WTC11 (cell line): ENCODE measurements at regions not wholly inside any gene's neighbourhood (a gene's known extent, or its start where the extent isn't known, plus 50 kb on each side); places are given as distances from the start of the nearest gene placed in this dataset.

ENCODE experiments used
- ATAC-seq: fragments of 200-7000 bp; cut with Tn5 transposase; 2 replicates; pipeline ENCODE4 v1.10.0; 2021; ENCODE audit warnings: mild to moderate bottlenecking, moderate library complexity
- CTCF ChIA-PET: fragments of 300-600 bp; sonication (Branson Sonifier 250); formaldehyde crosslinking; loops from one replicate; lab custom pipeline; 2021; ENCODE audit warnings: antibody characterized with exemption; lab: Charles Lee
- POLR2A ChIA-PET: fragments of 350-600 bp; sonication (Branson Sonifier 250); formaldehyde crosslinking; loops from one replicate; lab custom pipeline; 2021; ENCODE audit warnings: antibody characterized with exemption; lab: Charles Lee
- DNase-seq: peaks from one replicate; pipeline ENCODE4 v3.0.0; 2021; ENCODE audit warnings: low spot score
- H3K27ac Mint-ChIP-seq: 2 replicates; pipeline ENCODE4 v1.8.0; 2021; ENCODE audit warnings: mixed read lengths
- H3K27me3 Mint-ChIP-seq: 2 replicates; pipeline ENCODE4 v1.8.0; 2021; ENCODE audit warnings: low read depth, mild to moderate bottlenecking, moderate library complexity, mixed read lengths
- H3K36me3 Mint-ChIP-seq: 2 replicates; pipeline ENCODE4 v1.8.0; 2021; ENCODE audit warnings: mixed read lengths
- H3K4me1 Mint-ChIP-seq: 2 replicates; pipeline ENCODE4 v1.8.0; 2022; ENCODE audit warnings: mixed read lengths
- H3K4me3 Mint-ChIP-seq: 2 replicates; pipeline ENCODE4 v1.8.0; 2021; ENCODE audit warnings: mild to moderate bottlenecking, moderate library complexity, mixed read lengths
- H3K9me3 Mint-ChIP-seq: 2 replicates; pipeline ENCODE4 v1.8.0; 2021; ENCODE audit warnings: mixed read lengths
- AR ChIP-seq: fragments of 250-450 bp; sonication (Bioruptor Pico); IDR thresholded peaks from 2 replicates; pipeline ENCODE4 v1.9.0; 2021; ENCODE audit warnings: mild to moderate bottlenecking
- CREB1 ChIP-seq: sonication (generic); formaldehyde crosslinking; IDR thresholded peaks from 2 replicates; pipeline ENCODE4 v1.8.0; 2023; ENCODE audit warnings: mild to moderate bottlenecking, missing genetic modification reagents
- E2F5 ChIP-seq: sonication (generic); formaldehyde crosslinking; IDR thresholded peaks from 2 replicates; pipeline ENCODE4 v1.8.1; 2022; ENCODE audit warnings: mild to moderate bottlenecking, moderate library complexity, missing genetic modification reagents
- EMX1 ChIP-seq: fragments of 250-450 bp; sonication (Bioruptor Pico); IDR thresholded peaks from 2 replicates; pipeline ENCODE4 v1.8.0; 2021; ENCODE audit warnings: mild to moderate bottlenecking
- GTF2I ChIP-seq: fragments of 250-450 bp; sonication (Bioruptor Pico); conservative IDR thresholded peaks from 2 replicates; pipeline ENCODE4 v1.4.0; 2021; ENCODE audit warnings: mild to moderate bottlenecking
- HMGA2 ChIP-seq: fragments of 250-450 bp; sonication (Bioruptor Pico); IDR thresholded peaks from 2 replicates; pipeline ENCODE4 v1.4.0; 2021; ENCODE audit warnings: mild to moderate bottlenecking, moderate library complexity
- JAZF1 ChIP-seq: fragments of 250-450 bp; sonication (Bioruptor Pico); IDR thresholded peaks from 2 replicates; pipeline ENCODE4 v1.9.0; 2021; ENCODE audit warnings: moderate library complexity, mild to moderate bottlenecking, inconsistent platforms
- JUN ChIP-seq: sonication (generic); formaldehyde crosslinking; IDR thresholded peaks from 2 replicates; pipeline ENCODE4 v1.8.0; 2023; ENCODE audit warnings: mild to moderate bottlenecking, missing genetic modification reagents
- KAT7 ChIP-seq: sonication (generic); formaldehyde crosslinking; IDR thresholded peaks from 2 replicates; pipeline ENCODE4 v1.8.1; 2023; ENCODE audit warnings: missing genetic modification reagents, mild to moderate bottlenecking, borderline replicate concordance
- NFE2L1 ChIP-seq: sonication (generic); formaldehyde crosslinking; IDR thresholded peaks from 2 replicates; pipeline ENCODE4 v1.8.1; 2023; ENCODE audit warnings: missing genetic modification reagents
- NR3C1 ChIP-seq: sonication (generic); formaldehyde crosslinking; conservative IDR thresholded peaks from 2 replicates; pipeline ENCODE4 v1.8.1; 2023; ENCODE audit warnings: low read depth, mild to moderate bottlenecking, missing genetic modification reagents
- PREB ChIP-seq: sonication (generic); formaldehyde crosslinking; IDR thresholded peaks from 2 replicates; pipeline ENCODE4 v1.8.1; 2022; ENCODE audit warnings: mild to moderate bottlenecking, missing genetic modification reagents, moderate library complexity, borderline replicate concordance
- SMAD4 ChIP-seq: sonication (generic); formaldehyde crosslinking; IDR thresholded peaks from 2 replicates; pipeline ENCODE4 v1.8.0; 2022; ENCODE audit warnings: mild to moderate bottlenecking, missing genetic modification reagents
- STAT6 ChIP-seq: sonication (generic); formaldehyde crosslinking; conservative IDR thresholded peaks from 2 replicates; pipeline ENCODE4 v1.8.1; 2023; ENCODE audit warnings: mild to moderate bottlenecking, low read depth, missing genetic modification reagents, moderate library complexity
- ZBTB43 ChIP-seq: sonication (generic); formaldehyde crosslinking; IDR thresholded peaks from 2 replicates; pipeline ENCODE4 v1.8.1; 2023; ENCODE audit warnings: mild to moderate bottlenecking, missing genetic modification reagents
- ZNF219 ChIP-seq: sonication (generic); formaldehyde crosslinking; IDR thresholded peaks from 2 replicates; pipeline ENCODE4 v1.8.0; 2023; ENCODE audit warnings: missing genetic modification reagents, mild to moderate bottlenecking, borderline replicate concordance
- ZNF281 ChIP-seq: sonication (generic); formaldehyde crosslinking; IDR thresholded peaks from 2 replicates; pipeline ENCODE4 v1.8.0; 2023; ENCODE audit warnings: mild to moderate bottlenecking, missing genetic modification reagents
- TF ChIP-seq, protein P1 (sequence below): sonication (generic); formaldehyde crosslinking; IDR thresholded peaks from 2 replicates; pipeline ENCODE4 v1.8.1; 2023; ENCODE audit warnings: mild to moderate bottlenecking, missing genetic modification reagents

GRCh38 chr1:219773110-219773509, 155.2 kb downstream of the SLC30A10 start:
- Mint-ChIP-seq H3K4me3 (no peak overlapping the region), H3K9me3 (peaks cover 19% of the 10 kb centered on the region), H3K27me3 (no peaks in the 10 kb centered on the region), H3K4me1 (no peaks in the 10 kb centered on the region), H3K27ac (no peak overlapping the region)
- ChIA-PET POLR2A (no interaction called here), CTCF (no interaction called here)
- ATAC-seq: no peak
- no peak for DNase-seq
- TF ChIP-seq PREB (no peak), HMGA2 (CRISPR knock-in tag) (no peak), JAZF1 (CRISPR knock-in tag) (no peak), ZNF281 (CRISPR knock-in tag) (no peak), AR (CRISPR knock-in tag) (no peak), CREB1 (CRISPR knock-in tag) (no peak), EMX1 (CRISPR knock-in tag) (no peak), NFE2L1 (CRISPR knock-in tag) (no peak), ZBTB43 (CRISPR knock-in tag) (no peak), ZNF219 (CRISPR knock-in tag) (no peak), STAT6 (CRISPR knock-in tag) (no peak), JUN (no peak), SMAD4 (no peak), NR3C1 (CRISPR knock-in tag) (no peak), KAT7 (CRISPR knock-in tag) (no peak), GTF2I (no peak), E2F5 (no peak)
- TF ChIP-seq, protein P1, sequence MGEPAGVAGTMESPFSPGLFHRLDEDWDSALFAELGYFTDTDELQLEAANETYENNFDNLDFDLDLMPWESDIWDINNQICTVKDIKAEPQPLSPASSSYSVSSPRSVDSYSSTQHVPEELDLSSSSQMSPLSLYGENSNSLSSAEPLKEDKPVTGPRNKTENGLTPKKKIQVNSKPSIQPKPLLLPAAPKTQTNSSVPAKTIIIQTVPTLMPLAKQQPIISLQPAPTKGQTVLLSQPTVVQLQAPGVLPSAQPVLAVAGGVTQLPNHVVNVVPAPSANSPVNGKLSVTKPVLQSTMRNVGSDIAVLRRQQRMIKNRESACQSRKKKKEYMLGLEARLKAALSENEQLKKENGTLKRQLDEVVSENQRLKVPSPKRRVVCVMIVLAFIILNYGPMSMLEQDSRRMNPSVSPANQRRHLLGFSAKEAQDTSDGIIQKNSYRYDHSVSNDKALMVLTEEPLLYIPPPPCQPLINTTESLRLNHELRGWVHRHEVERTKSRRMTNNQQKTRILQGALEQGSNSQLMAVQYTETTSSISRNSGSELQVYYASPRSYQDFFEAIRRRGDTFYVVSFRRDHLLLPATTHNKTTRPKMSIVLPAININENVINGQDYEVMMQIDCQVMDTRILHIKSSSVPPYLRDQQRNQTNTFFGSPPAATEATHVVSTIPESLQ: no peak
- TF ChIP-seq, all 79 proteins: peak for 0
- no peaks in the 10 kb centered on the region for H3K36me3 Mint-ChIP-seq
